Myocyte (in vitro differentiated cells): ENCODE measurements at regions not wholly inside any gene's neighbourhood (a gene's known extent, or its start where the extent isn't known, plus 50 kb on each side); places are given as distances from the start of the nearest gene placed in this dataset.

Source experiments
- DNase-seq: peaks from one replicate; pipeline ENCODE4 v3.0.0-alpha.2; 2012; ENCODE audit warnings: low read depth

GRCh38 chr12:107275530-107275929 lies 182.2 kb upstream of the CRY1 start:
- no peak for DNase-seq

GRCh38 chr12:107277855-107278254 lies 184.5 kb upstream of the CRY1 start:
- DNase-seq = no peak

DNA sequence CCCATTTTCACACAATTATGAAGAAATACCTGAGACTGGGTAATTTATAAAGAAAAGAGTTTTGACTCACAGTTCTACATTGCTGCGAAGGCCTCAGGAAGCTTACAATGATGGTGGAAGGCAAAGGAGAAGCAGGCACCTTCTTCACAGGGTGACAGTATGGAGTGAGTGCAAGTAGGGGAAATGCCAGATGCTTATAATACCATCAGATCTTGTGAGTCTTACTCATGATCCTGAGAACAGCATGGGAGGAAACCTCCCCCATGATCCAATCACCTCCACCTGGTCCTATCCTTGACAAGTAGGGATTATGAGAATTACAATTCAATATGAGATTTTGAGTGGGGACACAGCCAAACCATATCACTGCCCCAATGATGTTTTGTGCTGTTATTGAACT lies 189.3 kb upstream of the CRY1 start:
- no peak for DNase-seq

- DNase-seq = no peak
Observed at GRCh38 chr12:107283652-107284051, 190.3 kb upstream of the CRY1 start.

GRCh38 chr12:107284692-107285091 lies 191.3 kb upstream of the CRY1 start:
- no peak for DNase-seq

DNA sequence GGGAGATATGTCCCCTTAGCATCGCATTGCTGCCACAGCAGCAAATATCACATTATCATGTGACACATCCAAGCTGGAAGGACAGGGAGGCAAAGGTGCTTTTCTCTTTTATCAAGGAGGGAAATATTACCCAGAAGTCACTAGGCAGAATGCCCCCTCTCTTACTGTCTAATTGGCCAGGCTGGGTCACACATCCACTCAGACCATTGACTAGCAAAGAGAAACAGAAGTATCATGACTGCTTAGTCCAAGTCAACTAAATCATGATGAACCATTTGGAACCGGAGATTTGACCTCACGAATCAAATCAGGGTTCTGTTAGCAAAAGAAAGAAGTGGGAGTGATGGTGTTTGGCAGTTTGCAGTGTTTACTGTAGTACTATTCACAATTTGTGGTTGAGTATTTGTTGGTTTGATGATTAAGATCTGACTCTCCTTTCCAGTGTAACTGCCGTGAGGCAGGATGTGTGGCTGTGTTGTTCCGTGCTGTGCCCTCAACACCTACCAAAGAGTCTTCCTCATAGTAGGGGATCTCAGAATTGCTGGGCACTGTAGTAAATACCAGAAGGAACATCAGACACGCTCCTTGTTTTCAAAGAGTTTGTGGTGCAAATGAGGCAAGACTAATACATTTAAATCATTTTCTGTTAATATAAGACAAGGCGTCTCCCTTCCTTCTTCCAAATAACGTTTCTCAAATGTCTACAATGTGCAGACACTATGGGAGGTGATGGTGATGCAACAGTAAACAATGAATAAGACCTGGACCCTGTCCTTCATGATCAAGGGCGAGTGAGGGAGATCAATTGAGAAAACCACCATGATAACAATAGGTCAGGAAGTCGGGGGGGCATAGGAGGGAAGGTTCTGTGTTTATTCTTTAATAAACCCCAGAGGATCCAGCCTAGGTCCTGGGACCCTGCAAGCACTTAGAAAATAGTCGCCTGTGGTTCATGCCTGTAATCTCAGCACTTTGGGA lies 194.4 kb upstream of the CRY1 start:
- no peak for DNase-seq

- no peak for DNase-seq
Observed at GRCh38 chr12:107288414-107289127, 195.2 kb upstream of the CRY1 start.

- no peak for DNase-seq
Observed at GRCh38 chr12:107291018-107291417, 197.7 kb upstream of the CRY1 start.

DNA sequence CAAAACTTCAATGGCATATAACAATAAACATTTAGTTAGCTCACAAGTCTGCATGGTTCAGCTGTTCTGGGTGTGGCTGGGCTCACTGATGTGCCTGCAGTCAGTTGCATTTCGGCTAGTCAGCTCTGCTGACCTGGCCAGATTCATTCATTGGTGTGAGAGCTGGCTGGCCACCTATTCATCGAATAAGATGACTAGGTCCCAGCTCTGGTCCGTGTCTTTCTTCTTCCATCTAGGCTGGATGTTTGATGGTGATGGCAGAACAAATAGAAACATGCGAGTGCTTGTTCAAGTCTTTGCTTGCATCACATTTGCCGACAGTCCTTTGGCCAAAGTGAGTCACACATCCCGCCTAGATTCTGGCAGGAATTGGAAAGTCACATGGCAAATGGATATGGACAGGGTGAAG lies 203.3 kb upstream of the CRY1 start:
- no peak for DNase-seq

DNA sequence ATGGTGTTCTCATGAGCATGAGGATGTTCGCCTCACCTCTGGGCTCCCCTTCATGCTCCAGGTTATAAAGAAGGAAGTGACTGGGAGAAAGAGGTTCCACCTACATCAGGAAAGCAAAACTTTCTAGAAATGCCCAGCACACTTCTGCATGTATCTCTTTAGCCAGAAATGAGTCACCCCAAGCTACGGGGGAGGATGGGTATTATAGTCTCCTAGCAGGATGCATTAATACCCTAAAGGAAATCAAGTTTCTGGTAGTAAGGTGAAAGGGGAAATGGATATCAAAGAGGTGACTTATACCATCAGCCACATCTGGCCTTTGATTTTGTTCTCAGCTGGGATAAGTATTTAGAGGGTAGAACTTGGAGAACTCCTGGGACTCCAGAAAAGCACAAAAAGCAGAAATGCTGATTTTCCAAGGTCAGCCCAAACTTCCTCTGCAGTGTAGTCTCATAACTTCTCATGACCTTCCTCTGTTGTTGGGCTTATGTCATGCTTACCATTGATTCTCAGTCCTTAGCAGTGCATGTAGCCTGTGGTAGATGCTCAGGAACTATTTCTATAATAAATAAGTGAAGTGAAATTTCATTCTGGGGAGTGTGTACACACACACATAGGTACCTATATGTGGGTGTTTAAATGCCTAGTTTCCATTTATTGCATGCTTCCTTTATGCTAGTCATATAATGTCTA lies 209.4 kb upstream of the CRY1 start:
- no peak for DNase-seq

GRCh38 chr12:107304588-107305532 lies 211.5 kb upstream of the CRY1 start:
- peak; percentile 18 for DNase-seq

- DNase-seq = no peak
Observed at GRCh38 chr12:107306141-107306659, 212.9 kb upstream of the CRY1 start.

GRCh38 chr12:107308310-107308709 lies 215.0 kb upstream of the CRY1 start:
- no peak for DNase-seq

DNA sequence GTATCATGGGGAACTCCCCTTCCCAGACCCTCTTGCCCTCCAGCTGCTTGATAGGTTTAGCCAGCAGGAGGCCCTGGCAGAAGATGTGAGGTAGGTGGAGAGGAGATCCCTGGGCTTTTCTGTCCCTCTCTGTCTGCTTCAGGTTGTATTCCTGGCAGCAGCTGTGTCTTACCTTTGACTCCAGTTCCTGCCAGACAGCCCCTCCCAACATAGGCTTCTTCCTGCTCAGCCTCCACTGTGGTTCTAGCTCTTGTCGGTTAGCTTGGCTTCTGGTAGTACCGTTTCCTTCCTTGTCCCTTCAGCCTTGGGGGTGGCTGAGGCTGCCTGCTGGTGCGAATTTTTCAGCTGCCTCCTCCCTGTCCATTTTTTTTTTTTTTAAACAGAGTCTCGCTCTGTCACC lies 215.7 kb upstream of the CRY1 start:
- no peak for DNase-seq

DNA sequence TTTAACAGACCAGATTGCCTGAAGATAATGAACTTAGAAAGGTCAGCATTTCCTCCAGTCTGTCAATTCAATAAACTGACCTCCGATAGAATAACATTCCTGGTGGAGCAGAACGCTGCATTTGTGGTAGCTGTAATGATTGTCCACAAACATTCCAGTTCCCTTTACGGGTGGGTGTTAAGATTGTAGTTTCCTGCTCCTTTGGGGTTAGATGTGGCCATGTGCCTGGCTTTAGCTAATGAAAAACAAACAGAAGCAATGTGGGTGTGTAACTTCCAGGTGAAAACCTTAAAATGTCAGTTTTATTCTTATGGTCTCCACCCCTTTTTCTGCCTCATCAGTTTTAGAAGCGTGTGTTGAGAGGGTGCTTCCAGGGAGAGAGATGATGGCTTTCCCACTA lies 217.3 kb upstream of the CRY1 start:
- DNase-seq = no peak

GRCh38 chr12:107311682-107312081 lies 218.3 kb upstream of the CRY1 start:
- DNase-seq = no peak

GRCh38 chr12:107317751-107318555 lies 224.6 kb upstream of the CRY1 start:
- DNase-seq = peak; percentile 76

DNA sequence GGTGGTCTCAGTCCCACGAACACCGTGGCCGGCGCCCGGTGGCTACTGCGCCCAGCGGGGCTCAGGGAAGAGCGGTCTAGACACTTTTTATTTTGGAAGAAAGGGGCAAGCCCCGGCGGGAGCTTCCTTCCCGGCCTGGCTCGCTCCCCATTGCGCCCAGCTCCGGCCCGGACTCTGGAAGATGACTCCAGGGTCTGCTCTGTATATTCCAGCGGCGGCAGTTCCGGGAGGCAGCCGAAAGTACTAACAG lies 225.1 kb upstream of the CRY1 start:
- DNase-seq = no peak

- DNase-seq = peak; percentile 34
Observed at GRCh38 chr12:107318806-107319532, 225.6 kb upstream of the CRY1 start.
